ENCODE measurements at regions not wholly inside any gene's neighbourhood (a gene's known extent, or its start where the extent isn't known, plus 50 kb on each side); places are given as distances from the start of the nearest gene placed in this dataset.
"Not testable (repeated sequence)": the region's sequence is repeated elsewhere in the genome, so short reads cannot be mapped to it uniquely, and the experiment has no call there.

DNA sequence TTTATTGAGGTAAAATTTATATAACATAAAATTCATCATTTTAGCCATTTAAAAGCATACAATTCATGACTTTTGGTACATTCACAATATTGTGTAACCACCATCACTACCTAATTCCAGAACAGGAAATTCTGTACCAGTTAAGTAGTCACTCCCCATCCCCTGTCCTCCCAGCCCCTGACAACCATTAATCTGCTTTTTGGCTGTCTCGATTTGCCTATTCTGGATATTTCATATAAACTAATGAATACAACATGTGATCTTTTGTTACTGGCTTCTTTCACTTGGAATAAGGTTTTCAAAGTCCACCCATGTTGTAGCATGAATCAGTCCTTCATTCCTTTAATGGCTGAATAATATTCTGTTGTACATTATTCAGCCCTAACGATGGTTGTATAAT is 115.6 kb upstream of the KLF14 start:
- DNase-seq (ENCODE audit: low read depth) = no peak

DNA sequence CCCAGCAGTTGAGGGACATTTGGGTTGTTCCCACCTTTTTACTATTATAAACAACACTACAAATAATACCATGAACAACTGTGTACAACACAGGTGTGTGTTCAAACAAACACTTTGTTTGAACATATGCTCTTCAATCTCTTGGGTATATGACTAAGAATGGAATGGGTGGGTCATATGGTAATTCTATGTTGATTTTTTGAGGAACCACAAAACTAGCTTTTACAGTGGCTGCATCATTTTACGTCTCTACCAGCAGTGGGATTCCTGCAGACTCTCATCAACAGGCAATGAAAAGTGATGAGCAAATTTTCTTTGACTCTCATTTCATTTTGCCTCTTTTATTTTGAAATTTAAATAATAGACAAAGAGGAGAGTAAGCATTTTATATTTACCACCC is 116.9 kb upstream of the KLF14 start:
- no peak for DNase-seq (ENCODE audit: low read depth)

DNA sequence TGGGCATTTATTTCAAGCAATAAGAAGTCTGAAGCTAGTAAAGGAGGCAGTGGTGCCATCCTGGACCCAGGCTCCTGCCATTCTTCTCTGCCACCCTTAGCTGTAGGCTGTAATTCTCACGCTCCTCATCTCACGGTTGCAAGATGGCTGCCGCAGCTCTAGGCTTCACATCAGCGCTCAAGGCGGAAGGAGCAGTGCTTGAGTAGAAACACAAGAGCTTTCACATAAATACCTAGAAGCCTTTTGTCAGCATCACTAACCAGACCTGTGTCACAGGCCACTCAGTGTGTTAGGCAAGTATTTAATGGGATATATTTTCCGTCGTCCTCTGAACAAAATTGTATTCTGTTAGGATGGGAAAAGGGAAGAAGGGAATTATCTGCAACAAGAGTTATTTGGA is 118.9 kb upstream of the KLF14 start:
- no peak for DNase-seq (ENCODE audit: low read depth)

DNA sequence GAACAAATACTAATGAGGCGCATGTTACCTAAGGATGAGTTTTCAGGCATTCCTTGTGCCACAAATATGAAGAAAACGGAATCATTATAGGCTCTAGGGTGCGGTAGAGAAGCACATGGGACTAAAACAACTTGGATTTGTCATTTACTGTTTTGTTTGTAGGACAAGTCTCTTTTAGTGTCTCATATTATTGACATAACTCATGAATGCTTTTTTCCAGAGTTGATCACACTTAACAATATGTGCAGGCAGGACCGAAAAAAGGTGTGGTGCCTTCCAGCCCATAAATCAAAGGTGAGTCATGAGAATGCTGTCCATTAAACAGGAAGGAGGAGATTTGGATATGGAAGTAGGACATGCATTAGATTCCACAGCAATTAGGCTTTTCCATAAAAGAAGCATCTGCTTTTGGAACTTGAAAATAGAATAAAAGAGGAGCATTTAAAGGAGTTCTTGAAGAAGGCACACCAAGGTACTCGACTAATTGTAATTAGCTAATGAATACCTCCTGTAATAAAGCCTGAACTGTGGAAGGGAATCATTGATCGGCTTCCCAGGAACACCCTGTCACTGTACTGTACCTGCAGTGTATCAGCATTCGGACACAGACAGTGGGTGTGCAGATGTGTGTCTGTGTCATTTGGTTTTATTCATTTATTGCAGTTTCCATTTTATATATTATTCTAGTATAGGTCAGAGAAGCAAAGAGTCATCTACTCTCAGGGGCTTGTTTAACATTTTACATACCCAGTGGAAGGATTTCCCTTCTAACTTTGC is 119.7 kb upstream of the KLF14 start:
- DNase-seq (ENCODE audit: low read depth) = no peak

DNA sequence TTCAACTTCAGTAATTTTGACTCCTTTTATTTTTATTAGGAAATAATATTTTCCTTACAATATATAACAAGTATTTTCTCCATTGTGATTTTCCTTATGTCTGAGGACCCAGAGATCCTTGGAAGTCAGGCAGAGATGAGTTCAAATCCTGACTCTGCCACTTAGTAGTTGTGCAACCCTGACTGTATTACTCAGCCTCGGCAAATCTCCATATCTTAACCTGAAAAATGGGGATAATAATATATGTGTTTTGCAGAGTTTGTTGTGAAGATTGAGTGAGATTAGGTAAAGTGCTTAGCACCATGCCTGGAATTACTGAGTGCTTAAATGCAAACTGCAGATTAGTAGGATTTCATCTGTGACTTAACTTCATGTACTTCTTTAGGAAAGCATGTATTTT is 120.5 kb upstream of the KLF14 start:
- DNase-seq (ENCODE audit: low read depth) = no peak

DNA sequence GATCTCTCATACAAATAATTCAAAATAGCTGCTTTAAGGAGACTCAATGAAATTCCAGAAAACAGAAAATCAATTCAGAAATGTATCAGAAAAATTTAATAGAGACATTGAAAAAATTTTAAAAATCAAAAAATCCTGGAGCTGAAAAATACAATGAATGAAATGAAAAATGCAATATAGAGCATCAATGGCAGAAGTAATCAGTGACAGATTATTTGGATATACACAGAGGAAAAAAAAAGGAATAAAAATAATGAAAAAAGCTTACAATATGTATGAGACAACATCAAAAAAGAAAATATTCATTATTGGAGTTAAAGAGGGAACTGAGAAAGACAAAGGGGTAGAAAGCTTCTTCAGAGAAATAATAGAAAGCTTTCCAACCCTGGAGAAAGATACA is 122.9 kb upstream of the KLF14 start:
- DNase-seq (ENCODE audit: low read depth) = no peak

DNA sequence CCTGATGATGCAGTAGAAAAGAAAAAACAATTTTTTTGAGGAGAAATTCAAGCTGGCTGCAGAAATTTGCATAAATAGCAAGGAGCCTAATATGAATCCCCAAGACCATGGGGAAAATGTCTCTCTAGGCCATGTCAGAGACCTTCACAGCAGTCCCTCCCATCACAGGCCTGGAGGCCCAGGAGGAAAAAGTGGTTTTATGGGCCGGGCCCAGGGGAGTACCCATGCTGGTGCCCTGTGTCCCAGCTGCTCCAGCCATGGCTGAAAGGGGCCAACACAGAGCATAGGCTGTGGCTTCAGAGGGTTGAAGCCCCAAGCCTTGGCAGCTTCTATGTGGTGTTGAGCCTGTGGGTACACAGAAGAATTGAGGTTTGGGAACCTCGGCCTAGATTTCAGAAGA is 126.8 kb upstream of the KLF14 start:
- not testable (repeated sequence) for DNase-seq (ENCODE audit: low read depth)

DNA sequence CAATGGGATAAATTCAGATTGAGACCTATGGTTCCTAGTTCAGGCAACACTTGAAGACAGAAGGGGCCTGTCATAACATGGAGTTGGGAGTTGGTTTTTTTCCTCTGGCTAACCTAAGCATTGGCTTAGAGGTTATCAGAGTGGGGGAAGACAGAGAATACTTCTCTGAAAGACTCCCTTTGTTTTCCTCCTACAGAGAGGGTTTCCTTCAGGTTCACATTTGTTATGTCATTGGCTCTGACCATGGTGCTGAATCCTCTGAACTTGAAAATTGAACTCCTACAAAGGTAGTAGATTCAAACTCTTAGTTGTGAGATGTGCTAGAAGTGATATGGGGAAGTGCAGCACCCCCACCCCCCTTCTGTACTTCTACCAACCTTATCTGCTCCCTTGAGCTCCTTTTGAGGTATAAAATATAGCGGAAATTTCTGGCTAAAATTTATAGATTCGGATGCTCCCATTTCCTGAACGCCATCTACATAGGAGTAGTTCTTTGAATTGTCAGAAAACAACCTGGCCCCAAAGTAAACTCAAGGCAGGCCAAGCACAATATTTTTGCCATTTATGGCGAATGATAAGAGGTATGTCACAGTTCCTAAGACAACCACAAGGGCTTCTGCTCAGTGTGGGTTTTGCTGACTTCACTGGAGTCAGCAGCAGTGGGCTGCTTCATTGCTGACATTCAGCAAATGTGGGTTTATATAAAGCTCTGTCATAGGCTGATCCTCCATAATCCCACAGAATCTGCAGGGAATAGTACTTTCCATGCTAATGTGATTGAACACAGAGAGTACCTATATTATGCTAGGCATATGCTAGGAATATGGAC is 131.6 kb upstream of the KLF14 start:
- DNase-seq (ENCODE audit: low read depth) = no peak

DNA sequence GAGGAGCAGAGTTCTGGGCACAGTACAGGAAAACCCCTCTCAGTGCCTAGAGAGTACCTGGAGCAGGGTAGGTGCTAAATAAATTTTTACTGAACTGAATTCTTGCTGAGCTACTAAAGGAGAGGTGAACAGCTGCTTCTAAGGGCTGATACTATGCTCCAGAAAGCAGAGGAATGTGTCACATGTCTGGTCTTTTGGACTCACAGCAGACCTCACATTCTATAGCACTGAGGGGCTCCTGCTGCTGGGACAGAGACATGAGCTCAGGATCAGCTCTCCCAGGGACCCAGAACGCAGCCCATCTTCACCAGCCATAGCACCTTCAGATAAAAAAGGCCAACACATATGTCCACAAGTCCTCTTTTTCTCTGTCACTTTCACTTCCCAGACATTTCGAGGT is 133.0 kb upstream of the KLF14 start:
- DNase-seq (ENCODE audit: low read depth) = no peak

DNA sequence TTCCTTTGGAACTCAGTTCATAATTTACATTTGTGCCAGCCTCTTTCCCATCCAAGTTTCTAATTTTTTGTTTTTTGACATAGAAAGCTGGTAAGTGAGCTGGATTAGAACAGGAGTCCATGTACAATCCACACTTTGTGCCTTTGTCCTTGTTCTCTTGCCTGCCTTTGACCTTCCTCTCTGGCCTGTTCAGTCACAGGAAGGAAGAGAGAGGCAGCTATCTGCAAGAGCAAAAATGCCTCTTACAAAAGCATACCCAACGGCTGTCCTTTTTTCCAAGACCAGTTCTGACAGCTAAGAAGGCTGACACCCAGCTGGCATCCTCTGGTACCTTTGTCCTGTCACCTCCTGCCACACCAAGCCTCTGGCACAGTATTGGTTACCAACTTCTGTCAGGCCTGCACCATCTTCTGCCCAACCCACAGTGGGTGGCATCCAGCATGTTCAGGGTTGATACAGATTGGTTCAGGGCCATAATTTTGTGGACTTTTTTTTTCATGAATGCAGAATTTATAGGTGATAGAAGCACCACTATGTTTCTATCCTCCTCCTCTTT is 133.7 kb upstream of the KLF14 start:
- DNase-seq (ENCODE audit: low read depth) = no peak

DNA sequence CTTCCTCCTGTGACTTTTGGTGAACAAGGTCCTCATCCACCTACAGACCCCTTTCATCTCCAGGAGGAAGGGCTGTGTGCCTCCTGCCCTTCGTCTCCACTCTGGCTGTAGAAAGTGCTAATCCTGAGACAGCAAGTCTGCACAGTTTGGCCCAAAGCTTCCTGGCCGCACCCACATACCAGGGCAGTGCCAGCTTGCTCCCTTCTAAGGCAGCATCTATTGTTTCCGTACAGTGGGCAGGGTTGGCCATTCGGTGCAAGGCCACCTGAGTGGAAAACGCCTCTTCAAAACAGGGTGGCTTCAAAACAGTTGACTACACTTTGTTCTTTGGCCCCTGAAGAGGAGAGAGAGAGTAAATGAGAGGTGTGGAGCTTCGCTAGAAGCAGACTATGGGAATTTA is 134.1 kb upstream of the KLF14 start:
- DNase-seq (ENCODE audit: low read depth) = no peak

DNA sequence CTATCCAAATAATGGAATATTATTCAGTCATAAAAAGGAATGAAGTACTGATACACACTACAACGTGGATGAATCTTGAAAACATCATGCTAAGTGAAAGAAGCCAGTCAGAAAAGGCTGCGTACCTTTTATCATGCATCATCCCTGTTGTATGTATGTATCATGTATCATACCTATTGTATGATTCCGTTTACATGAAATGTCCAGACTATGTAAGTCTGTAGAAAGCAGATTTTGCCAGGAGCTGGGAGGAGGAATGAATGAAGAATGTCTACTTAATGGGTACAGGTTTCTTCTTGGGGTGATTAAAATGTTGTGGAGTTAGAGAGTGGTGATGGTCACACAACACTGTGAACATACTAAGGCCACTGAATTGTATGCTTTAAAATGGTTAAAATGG is 135.9 kb upstream of the KLF14 start:
- DNase-seq (ENCODE audit: low read depth) = no peak

DNA sequence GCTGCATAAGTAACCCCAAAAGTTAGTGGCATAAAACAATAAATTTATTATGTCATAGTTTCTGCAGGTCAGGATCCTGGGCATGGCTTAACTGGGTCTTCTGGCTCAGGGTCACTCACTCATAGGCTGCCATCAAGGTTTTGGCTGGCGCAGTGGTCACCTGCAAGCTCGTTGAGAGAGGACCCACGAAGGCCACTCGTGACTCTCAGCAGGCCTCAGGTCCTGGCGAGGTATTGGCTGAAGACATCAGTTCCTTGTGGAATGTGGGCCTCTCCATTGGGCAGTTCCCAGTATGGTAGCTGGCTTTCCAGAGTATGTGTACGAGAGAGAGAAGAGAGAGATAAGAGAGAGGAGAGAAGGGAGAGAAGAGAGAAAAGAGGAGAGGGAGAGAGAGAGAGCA is 138.3 kb upstream of the KLF14 start:
- DNase-seq (ENCODE audit: low read depth) = no peak

DNA sequence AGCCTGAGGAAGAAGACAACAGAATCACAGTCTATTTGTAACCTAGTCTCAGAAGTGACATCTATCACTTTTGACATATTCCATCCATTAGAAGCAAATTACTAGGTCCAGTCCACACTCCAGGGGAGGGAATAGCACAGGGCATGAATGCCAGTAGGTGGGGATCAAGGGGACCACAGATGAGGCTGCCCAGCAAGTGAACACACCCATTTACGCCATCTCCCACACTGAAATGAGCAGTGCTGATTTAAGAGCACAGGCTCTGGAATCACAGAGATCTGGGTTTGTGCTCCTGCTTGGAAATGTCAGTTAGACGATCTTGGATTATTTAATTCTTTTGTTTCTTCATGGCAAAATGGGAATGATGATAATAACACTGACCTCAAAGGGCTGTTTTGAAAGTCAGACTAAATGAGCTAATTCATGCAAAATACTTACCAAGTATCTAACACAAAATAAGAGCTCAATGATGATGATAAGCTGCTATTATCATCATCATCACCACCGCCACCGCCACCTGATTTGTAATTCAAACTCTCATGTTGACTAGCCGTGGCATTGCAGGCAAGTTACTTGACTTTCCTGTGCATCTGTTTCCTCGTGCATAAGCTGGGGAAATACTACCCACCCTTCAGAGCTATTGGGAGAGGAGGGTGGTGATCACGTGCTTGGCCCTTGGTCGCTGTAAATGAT is 138.9 kb upstream of the KLF14 start:
- no peak for DNase-seq (ENCODE audit: low read depth)

DNA sequence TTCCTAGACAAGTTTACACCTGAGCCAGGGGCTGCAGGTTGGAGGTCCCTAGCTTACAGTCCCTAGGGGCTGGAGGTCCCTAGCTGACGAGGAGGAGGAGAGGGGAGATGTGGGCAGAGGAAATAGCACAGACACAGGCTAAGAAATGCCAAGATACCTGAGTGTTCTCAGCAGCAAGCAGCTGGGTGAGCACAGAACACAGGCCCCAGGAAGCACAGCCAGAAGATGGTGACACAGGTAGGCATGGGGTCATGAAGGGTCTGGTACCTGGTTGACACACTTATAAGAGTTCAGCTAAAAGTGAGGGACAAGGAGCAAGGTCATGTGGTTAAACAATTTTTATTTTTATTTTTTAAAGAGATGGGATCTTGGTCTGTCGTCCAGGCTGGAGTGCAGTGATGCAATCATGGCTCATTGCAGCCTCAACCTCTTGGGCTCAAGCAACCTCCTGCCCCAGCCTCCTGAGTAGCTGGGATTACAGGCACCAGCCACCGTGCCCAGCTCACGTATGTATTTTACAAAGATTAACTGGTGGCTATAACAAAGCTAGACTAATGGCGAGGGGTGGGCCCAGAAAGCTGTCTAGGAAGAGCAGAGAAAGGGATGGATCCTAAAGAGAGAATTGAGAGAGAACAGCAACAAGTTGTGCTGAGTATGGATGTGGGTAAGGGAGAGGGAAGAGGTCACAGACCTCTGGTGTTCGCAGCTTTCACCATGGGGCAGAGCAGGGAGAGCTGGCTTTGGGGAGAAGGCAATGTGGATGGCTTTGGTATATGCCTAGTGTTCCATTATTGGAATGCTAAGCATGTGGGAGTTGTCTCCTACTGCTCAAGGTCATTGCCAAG is 140.3 kb upstream of the KLF14 start:
- no peak for DNase-seq (ENCODE audit: low read depth)

DNA sequence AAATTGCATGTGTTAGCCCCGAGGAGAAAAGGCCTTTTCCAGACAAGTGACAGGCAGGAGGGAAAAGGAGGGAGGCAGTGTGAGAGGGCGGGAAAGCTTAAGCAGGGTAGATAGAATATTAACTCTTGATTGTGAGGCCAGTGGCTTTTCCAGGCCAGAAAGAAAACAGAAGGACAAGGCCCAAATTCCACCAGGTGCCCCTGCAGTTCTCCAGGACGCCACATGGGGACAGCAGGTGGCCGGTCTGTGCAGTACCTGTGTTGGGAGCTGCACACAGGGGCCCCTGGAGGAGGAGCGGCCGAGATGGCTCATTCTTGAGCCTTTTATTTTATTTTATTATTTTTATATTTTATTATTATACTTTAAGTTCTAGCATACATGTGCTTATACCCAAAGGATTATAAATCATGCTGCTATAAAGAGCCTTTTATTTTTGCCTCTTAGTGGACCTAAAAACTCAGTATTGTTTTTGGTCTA is 141.3 kb upstream of the KLF14 start:
- DNase-seq (ENCODE audit: low read depth) = no peak

DNA sequence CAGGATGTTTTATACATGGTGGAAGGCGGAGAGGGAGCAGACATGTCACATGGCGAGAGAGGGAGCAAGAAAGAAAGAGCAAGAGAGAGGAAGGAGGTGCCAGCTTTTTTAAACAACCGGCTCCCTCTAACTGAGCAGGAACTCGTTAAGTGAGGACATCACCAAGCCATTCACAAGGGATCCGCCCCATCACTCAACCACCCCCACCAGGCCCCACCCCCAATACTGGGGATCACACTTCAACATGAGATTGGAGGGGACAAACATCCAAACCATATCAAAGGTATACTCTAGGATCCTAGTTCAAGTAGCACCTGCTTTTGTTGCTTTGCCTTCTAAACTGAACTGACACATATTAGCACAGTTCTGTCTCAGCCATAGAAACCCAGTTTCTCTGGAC is 141.9 kb upstream of the KLF14 start:
- DNase-seq (ENCODE audit: low read depth) = no peak

DNA sequence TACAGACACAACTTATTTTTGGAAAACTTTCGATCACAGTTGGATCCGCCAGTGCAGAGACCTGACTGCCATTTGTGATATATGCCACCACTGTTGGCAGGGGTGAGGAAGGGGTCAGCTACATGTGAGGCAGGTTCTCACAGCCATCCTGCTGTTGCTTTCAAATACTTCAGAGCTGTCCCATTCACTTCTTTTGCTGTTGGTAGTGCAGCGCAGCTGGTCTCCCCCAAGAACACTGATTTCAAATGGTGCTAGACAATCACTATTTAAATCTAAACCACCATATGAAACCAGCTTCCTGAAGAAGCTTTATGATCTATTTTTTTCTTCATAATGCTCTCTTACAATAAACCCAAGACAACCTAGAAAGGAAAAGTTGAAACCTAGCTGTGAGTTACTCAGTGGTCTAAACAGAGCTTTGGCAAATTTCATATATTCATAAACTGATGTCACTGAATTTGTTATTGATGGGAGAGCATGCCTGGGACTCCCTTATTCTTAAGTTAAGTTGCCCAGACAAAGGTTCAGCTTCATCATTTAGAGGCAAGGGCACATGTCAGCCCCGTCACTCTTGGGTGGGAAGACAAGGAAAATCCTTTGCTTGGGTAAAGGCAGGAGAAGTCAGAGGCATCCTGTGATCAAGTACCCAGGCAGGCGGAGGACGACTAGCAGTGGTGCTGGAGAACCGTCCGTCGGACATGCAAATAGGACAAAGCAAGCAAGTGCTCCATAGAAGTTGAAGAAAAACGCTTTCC is 143.4 kb upstream of the KLF14 start:
- DNase-seq (ENCODE audit: low read depth) = no peak

DNA sequence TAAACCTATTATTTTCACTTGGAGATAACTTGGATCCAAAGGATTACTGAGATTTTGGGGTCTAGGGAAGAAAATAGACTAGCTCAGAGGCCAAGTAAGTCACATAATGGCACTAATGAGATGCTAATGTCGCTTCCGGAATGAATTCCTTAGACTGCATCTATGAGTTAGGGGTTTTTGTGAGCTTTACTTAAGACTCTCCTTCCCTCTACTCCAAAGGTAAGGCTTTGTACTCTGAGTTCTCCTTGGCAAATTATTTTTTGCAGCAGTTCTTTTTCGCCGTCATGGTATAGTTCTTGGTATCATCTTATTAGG is 143.9 kb upstream of the KLF14 start:
- DNase-seq (ENCODE audit: low read depth) = no peak

DNA sequence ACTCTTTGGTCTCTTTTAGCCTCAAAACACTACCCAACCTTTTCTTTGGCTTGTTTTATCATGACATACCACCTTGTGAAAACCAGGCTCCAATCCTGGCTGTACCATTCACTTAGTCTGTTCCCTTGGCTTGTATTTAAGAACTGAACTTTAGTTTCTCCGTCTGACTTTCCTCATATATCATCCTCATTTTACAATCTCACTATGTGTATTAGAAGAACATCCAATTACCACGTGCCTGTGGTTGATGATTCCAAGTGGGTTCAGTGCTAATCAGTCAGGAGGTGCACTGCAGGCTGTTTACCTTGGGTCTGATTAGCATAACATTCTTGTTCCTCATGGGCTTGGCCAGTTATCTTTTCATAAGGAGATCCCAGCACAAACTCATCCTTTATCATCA is 144.8 kb upstream of the KLF14 start:
- DNase-seq (ENCODE audit: low read depth) = no peak

DNA sequence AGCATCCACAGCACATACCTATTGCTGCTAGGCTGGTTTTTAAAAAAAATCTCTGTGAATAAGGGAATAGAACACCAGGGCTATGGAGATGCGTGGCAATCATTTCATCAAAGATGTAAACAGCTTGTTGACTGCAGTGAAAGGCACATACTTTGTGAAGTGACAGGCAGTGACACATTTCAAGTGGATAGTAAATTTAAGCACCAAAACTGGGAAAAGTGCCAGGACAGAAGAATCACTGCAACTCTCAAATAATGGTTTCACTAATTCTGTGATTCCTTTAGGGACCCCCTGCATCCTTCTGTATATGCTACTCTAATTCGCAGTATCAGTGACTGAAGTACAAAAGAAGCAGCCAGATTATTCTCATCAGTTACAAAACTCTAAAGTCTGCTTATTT is 145.2 kb upstream of the KLF14 start:
- DNase-seq (ENCODE audit: low read depth) = no peak
